ENCODE measurements at regions not wholly inside any gene's neighbourhood (a gene's known extent, or its start where the extent isn't known, plus 50 kb on each side); places are given as distances from the start of the nearest gene placed in this dataset.

DNA sequence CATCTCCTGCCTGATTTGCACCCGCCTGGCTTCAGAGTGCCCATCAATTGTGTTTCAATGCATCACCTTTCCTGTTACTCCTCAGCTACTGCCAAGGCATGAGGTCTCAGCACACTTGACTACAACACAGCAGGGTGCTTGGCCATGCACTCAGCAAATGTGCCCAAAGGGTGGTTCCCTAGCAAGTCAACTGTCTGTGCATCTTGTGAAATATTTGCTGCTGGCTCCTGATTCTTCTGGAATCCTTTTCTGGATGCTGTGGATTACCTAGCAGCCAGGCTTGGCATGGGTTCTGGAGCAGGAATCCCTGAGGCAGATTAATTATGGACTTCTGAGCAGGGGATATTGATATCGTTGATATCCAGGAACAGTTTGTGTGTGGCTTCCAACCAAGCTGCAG, 662.6 kb upstream of the MGMT start:
- no peaks in the 10 kb centered on the region for H3K9me3 ChIP-seq (ENCODE audit: control insufficient read depth, low read length)
- no peaks in the 10 kb centered on the region for H3K36me3 ChIP-seq (ENCODE audit: control insufficient read depth, insufficient read depth, low read length)
- no peaks in the 10 kb centered on the region for H3K79me2 ChIP-seq
- H3K4me1 ChIP-seq: no peaks in the 10 kb centered on the region
- no peak overlapping the region for H3K4me2 ChIP-seq (ENCODE audit: low read length)
- H3K4me3 ChIP-seq (ENCODE audit: low read depth, low read length): no peak overlapping the region
- H2AFZ ChIP-seq: no peak overlapping the region
- TF ChIP-seq, protein P1, sequence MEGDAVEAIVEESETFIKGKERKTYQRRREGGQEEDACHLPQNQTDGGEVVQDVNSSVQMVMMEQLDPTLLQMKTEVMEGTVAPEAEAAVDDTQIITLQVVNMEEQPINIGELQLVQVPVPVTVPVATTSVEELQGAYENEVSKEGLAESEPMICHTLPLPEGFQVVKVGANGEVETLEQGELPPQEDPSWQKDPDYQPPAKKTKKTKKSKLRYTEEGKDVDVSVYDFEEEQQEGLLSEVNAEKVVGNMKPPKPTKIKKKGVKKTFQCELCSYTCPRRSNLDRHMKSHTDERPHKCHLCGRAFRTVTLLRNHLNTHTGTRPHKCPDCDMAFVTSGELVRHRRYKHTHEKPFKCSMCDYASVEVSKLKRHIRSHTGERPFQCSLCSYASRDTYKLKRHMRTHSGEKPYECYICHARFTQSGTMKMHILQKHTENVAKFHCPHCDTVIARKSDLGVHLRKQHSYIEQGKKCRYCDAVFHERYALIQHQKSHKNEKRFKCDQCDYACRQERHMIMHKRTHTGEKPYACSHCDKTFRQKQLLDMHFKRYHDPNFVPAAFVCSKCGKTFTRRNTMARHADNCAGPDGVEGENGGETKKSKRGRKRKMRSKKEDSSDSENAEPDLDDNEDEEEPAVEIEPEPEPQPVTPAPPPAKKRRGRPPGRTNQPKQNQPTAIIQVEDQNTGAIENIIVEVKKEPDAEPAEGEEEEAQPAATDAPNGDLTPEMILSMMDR (IDR thresholded peaks at IDR 0.05): no peak
- no peaks in the 10 kb centered on the region for H3K27me3 ChIP-seq (ENCODE audit: control insufficient read depth, insufficient read depth, low read length)
- no peak overlapping the region for H3K9ac ChIP-seq
- H3K27ac ChIP-seq: no peak overlapping the region

DNA sequence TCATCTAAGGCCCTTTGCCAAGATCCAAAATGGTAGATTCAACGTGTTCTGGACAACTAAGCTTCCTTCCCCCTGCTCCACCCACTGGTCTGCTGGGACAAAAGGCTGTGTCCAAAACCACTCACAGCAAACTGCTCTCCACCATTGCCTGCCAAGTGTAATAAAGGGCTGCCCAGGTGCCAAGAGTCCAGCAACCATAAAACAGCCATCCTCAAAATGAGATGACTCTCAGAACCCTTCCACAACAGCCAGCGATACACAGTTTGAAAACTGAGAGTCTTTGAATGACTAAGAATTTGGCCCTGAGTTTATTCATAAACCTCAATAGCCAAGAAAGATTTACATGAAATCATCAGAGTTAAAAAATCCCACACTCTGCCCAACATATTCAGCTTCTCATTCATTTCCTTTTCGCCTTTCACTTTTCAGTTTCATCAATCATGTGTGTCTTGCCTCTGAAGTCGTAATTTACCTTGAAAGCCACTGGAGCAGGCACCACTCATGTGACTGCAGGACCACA, 658.1 kb upstream of the MGMT start:
- Histone ChIP-seq H2AFZ (no peak overlapping the region), H3K27me3 (ENCODE audit: control insufficient read depth, insufficient read depth, low read length) (no peaks in the 10 kb centered on the region), H3K27ac (no peak overlapping the region), H3K4me2 (ENCODE audit: low read length) (no peak overlapping the region), H3K4me1 (no peaks in the 10 kb centered on the region), H3K9me3 (ENCODE audit: control insufficient read depth, low read length) (no peaks in the 10 kb centered on the region), H3K4me3 (ENCODE audit: low read depth, low read length) (no peak overlapping the region), H3K79me2 (no peaks in the 10 kb centered on the region), H3K9ac (no peak overlapping the region), H3K36me3 (ENCODE audit: control insufficient read depth, insufficient read depth, low read length) (no peaks in the 10 kb centered on the region)
- TF ChIP-seq, protein P1 (IDR thresholded peaks at IDR 0.05): no peak

DNA sequence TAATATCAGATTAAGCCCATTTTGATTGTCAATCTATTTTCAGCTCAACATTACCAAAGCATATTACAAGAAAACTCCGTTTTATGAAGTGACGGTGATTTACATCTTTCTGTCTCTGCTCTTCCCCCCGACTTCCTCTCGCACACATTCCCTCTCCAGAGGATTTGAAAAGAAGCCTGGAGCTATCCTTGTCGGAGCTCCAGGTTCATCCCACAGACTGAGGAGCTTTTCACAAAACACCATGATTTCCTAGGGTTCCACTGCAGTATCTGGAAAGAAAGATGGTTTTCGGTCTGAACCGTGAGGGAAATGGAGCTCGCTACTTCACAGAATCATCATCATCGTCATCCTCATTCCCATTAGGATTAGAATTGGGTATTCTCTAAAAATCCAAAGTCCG, 655.5 kb upstream of the MGMT start:
- no peak overlapping the region for H3K4me2 ChIP-seq (ENCODE audit: low read length)
- H3K79me2 ChIP-seq: no peaks in the 10 kb centered on the region
- no peaks in the 10 kb centered on the region for H3K27me3 ChIP-seq (ENCODE audit: control insufficient read depth, insufficient read depth, low read length)
- H3K4me3 ChIP-seq (ENCODE audit: low read depth, low read length): no peak overlapping the region
- no peaks in the 10 kb centered on the region for H3K4me1 ChIP-seq
- H3K36me3 ChIP-seq (ENCODE audit: control insufficient read depth, insufficient read depth, low read length): no peaks in the 10 kb centered on the region
- no peak overlapping the region for H2AFZ ChIP-seq
- H3K9me3 ChIP-seq (ENCODE audit: control insufficient read depth, low read length): no peaks in the 10 kb centered on the region
- no peak overlapping the region for H3K27ac ChIP-seq
- no peak overlapping the region for H3K9ac ChIP-seq
- TF ChIP-seq, protein P1 (IDR thresholded peaks at IDR 0.05): no peak

DNA sequence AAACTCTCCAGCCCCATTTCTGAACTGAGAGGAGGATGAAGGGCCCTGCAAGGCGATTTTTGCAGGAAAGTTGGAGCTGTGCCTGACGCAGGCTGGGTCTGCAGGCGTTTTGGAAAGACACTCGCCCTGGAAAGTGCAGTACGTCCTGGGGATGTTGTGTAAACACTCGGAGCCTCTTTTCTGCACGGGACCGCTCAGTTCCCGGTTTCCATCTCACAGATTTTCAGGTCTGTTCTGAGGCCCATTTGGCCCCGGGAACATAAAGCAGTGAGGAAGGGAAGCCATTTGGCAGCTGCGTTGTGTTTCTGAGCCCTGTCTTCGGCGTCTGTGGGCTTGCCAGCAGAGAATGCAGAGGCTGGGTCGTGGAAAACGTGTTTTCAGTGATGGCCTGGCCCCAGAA, 655.0 kb upstream of the MGMT start:
- TF ChIP-seq, protein P1 (IDR thresholded peaks at IDR 0.05): no peak
- Histone ChIP-seq H3K27ac (no peak overlapping the region), H2AFZ (no peak overlapping the region), H3K79me2 (no peaks in the 10 kb centered on the region), H3K4me2 (ENCODE audit: low read length) (no peak overlapping the region), H3K27me3 (ENCODE audit: control insufficient read depth, insufficient read depth, low read length) (no peaks in the 10 kb centered on the region), H3K4me1 (no peaks in the 10 kb centered on the region), H3K36me3 (ENCODE audit: control insufficient read depth, insufficient read depth, low read length) (no peaks in the 10 kb centered on the region), H3K9ac (no peak overlapping the region), H3K9me3 (ENCODE audit: control insufficient read depth, low read length) (no peaks in the 10 kb centered on the region), H3K4me3 (ENCODE audit: low read depth, low read length) (no peak overlapping the region)

DNA sequence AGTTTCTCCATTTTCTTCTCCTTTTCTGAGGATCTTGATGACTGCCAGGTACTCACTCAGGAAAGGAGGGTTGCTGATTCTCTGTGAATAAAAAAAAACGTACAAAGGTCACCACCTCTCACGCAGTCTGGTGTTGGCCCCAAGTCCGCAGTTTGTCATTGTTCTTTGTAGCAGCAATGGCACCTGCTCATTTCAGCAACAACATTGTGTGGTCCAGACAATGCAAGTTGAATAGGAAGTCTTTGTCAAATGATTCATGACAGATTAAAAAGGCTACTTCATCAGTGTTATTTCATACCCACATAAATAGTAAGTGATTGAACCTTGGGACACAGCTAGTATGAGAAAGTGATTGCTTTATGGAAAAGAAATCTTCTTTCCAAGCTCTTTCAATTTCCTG, 653.5 kb upstream of the MGMT start:
- no peaks in the 10 kb centered on the region for H3K79me2 ChIP-seq
- no peak overlapping the region for H3K4me2 ChIP-seq (ENCODE audit: low read length)
- H3K36me3 ChIP-seq (ENCODE audit: control insufficient read depth, insufficient read depth, low read length): no peaks in the 10 kb centered on the region
- TF ChIP-seq, protein P1 (IDR thresholded peaks at IDR 0.05): no peak
- no peak overlapping the region for H2AFZ ChIP-seq
- no peak overlapping the region for H3K9ac ChIP-seq
- H3K27me3 ChIP-seq (ENCODE audit: control insufficient read depth, insufficient read depth, low read length): no peaks in the 10 kb centered on the region
- H3K4me1 ChIP-seq: no peaks in the 10 kb centered on the region
- H3K27ac ChIP-seq: no peak overlapping the region
- no peaks in the 10 kb centered on the region for H3K9me3 ChIP-seq (ENCODE audit: control insufficient read depth, low read length)
- H3K4me3 ChIP-seq (ENCODE audit: low read depth, low read length): no peak overlapping the region

Data from parathyroid adenoma (tissue), 2 donors.